GM19463 (cell line): ENCODE measurements at regions not wholly inside any gene's neighbourhood (a gene's known extent, or its start where the extent isn't known, plus 50 kb on each side); places are given as distances from the start of the nearest gene placed in this dataset.
"Not testable (repeated sequence)": the region's sequence is repeated elsewhere in the genome, so short reads cannot be mapped to it uniquely, and the experiment has no call there.

ENCODE experiments used
- ATAC-seq: cut with Tn5 transposase; IDR thresholded peaks from one replicate; pipeline ENCODE4 v1.9.1; 2021; ENCODE audit warnings: mild to moderate bottlenecking, moderate library complexity; ENCODE audit not compliant: unreplicated experiment

DNA sequence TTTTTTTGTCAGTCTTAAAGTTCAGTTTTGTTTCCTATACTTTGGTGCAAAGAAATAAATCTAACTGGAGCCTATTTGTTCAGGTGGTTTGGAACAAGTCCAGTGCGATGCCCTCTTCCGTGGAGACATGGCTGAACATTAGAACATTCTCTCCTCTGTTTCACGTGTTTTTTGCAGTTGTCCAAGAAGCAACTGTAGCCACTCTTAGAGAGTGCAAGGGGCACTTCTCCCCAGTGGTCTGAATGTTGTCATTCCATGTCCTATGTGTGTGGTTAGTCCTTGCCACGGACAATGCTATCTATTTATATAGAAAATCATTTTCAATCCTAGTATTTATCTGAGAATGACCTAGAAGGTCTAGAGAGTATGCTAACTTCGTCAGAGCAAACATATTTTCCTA lies 1232.5 kb upstream of the SEL1L start:
- ATAC-seq = no peak

DNA sequence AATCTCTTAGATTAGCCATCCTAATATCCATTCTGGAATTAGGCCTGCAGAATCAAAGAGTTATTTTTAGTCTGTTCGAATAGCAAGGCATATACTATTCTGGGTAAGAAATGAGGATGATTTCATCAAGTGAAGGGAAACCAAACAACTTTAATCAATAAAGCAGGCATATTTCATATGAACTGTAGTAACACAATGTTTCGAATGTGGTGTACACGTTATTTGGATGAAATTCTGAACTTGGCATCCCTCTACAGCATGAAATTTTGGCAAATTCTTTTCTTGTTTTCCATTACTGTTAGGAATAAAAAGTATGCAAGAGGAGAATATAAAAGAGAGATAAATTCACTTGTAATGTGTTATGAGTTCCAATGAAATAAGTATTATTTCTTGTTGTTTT lies 1233.3 kb upstream of the SEL1L start:
- ATAC-seq = no peak

DNA sequence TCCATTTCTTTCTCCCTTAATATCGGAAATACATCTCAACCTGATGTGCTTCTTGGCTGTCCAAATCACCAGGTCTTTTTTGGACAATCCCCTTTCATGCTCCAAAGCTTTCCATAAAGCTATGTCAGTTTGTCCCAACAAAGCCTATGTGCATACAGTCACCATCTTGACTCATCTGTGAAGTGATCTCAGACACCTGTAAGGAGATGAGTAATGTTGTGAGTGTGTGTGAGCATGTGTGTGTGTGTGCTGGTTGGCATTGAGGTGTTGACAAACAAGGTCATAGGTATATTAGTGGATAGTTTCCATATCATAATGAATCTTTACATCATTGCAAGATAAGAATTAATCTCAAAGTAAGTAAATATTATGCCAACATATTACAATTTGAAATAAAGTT lies 1243.3 kb upstream of the SEL1L start:
- no peak for ATAC-seq

DNA sequence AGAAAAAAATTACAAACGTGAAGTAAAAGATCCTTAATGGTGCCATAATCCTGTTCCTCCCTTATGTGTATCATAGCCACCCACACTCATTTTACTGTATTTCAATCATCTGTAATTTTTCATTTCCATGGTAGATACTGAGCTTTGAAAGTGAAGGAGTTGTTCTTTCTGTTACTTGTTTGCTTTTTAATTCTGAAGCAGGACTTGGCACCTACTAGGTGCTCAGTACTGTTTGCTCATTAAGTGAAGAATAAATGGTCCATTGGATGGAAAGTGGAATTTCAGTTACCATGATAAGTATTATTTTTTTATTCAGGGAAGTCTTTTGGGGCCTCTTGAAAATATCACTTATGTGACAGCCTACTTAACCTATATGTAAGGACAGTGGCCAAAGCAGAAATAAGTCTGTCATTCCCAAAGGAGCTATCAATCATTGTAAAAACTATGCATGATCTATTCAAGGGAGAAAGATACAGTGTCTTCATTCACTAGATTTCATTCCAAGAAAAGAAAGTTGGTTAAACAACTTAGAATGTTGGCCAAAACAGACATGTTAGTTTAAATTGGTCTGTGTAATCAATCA lies 1244.4 kb upstream of the SEL1L start:
- no peak for ATAC-seq

DNA sequence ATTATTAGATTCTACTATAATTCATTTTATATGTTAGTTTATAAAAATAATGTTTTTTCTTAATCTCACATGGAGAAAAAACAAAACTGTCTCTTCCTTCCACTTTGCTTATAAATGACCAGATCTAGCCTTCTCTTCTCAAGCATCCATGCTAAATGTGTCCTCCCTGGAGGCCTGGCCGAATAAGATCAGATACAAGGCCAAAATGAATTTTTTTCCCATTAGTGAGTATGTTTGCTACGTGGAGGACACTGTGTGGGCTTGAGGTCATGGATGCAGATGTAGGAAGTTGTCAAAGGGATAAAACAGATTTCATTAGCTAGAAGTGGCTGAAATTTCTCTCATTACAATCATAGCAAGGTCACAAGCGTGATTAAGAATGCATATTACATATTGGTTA lies 1244.9 kb upstream of the SEL1L start:
- no peak for ATAC-seq

DNA sequence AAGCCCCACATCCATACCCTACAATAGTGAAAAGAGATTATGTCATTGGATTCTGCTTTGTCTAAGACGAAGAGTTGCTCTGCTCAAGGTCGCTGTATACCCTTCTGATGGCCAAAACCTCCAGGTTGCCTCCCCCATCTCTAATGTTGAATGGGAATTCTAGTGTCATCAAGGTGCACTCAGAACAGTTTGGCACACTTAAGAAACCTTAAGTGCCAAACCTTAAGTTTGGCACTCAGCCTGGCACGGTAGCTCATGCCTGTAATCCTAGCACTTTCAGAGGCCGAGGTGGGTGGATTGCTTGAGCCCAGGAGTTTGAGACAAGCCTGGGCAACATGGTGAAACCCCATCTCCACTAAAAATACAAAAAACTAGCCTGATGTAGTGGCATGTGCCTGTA lies 1245.6 kb upstream of the SEL1L start:
- no peak for ATAC-seq

DNA sequence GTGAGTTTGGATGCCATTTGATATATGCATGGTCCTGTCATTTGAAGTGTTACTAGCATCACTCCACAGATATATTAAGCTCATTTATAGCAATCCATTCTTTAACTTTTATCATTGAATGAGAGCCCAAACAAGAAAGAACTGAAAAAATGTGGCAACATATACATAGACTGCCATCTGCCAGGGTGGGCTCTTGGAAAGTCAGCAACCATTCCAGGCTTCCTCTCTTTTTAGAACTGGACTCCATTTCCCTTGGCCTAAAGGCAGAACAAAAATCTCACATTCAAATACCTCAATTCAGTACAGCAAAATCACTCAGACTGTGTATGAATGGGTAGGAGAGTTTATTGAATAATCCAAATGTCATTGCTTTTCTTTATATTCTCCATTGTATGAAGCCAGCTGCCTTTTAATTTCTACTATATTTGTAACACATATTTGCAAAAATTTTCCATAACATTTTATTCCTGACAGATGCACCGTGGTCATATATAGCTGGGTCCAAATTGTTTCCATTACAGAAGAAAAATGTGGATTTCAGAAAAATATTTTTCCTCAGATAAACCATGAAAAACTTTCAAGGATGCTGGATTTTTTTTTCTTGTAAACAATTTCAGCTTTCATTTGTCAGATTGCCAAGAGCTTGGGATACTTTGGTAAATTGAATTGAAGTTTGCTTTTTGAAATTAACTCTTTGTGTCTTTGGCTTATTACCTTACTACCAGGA lies 1252.3 kb upstream of the SEL1L start:
- no peak for ATAC-seq

DNA sequence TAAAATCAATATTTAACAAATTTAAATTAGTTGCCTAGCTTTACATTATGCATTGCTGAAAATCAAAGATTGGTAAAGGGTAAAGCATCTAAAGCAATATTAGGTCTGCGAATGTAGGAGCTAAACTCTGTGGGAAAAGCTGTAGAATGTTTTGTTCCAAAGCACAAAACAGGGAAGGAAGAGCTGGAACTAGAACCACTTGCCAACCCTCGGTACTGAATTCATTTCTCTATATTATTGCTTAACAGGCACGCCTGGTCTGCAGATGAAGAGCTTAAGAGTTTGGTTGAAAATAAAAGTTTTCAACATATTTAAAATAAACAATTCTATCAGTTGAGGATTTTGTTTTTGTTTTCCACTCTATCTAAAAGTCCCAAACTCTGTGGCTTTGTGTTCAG lies 1252.8 kb upstream of the SEL1L start:
- no peak for ATAC-seq

DNA sequence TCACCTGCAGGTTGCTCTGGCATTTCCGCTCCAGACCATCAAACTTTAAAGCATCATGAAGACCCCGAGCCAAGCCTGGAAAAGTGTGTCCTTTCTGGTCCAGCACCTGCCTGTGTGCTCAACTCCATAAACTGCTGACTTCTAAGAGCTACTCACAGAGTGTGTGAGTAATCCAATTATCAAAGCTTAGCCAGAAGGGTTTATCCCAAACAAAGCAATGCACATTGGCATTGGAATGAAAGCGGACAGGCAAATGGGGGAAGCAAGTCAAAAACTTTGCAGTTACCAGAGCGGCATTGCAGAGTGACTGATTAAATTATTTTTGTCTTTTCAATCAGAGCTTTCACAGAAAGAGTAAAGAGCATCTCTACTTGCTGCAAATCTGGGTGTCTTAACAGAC lies 1262.4 kb upstream of the SEL1L start:
- no peak for ATAC-seq

DNA sequence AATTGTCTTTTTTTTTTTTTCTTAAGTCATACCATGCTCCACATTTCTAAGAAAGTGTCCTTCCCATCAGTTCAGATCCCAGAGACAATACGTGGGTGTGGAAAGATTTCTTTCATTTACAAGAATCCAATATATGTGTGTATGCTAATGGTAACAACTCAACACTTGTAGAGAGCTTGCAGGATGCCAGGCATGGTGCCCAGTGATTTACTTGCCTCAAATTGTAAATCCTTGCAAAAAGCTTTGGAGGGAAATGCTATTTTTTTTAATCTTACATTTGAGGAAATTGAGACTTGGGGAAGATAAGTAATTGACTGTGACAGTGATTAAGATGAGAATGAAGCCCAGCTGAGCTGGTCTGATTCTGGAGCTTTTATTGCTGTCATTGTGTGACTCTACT lies 1264.6 kb upstream of the SEL1L start:
- no peak for ATAC-seq

DNA sequence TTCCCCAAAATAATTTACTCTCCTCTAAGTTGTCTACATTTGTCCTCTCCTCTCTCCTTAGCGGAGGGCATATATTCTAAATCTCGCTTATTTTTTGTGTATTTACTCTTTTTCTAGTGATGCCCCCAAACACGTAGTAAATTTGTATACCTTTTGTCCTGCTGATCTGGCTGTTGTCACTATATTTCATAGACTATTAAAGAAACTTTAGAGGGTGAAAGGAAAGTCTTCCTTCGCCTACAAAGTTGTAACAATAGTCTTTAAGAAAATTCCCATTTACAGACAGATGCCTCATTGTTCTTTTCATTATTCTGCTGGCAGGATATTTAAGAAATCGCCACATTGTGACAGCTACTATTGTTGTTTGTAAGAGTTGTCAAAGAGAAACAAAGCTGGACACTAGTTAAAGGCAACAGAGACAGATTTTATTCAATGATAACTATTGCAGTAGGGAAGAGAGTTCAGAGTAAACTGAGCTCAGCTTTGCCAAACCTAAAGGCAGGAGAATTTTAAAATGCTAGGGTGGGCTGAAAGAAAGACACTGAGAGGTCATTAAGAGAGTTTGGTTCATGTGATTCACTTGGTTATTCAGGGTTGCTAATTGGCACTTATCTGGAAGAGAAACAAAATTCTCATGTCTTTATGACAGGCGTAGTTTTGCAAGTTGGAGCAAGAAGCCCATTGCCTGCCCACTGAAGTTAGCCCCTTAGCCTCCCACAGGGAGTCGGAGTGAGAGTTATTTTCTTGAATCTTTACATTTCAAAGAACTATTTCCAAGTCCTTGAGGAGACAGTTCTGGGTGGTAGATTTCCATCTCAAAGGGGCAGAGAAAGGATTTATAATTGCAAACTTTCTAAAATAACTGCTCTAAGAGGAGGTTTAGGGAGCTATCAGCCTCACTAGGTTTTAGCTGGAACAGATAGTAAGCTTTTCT lies 1272.5 kb upstream of the SEL1L start:
- no peak for ATAC-seq

DNA sequence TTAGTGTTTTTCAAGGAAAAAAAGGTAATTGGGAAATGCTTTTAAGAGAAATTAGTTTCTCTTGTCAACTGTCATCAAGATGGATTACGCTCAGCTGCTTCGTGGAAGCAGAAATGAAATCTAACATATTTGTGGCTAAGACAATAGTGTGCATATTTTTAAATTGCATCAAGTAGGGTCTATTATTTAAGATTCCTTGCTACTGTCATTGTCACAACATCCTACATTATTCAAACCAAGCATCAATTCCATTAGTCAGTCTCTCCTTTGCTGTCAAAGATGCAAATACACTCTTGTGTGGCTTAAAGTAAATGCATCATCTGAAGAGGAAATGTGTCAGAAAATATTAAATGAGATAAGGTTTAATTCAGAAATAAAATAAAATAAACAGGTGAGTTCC lies 1277.6 kb upstream of the SEL1L start:
- no peak for ATAC-seq

DNA sequence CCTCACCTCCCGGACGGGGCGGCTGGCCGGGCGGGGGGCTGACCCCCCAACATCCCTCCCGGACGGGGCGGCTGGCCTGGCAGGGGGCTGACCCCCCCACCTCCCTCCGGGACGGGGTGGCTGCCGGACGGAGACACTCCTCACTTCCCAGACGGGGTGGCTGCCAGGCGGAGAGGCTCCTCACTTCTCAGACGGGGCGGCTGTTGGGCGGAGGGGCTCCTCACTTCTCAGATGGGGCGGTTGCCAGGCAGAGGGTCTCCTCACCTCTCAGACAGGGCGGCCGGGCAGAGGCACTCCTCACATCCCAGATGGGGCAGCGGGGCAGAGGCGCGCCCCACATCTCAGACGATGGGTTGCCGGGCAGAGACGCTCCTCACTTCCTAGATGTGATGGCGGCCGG lies 1280.7 kb upstream of the SEL1L start:
- ATAC-seq = not testable (repeated sequence)

DNA sequence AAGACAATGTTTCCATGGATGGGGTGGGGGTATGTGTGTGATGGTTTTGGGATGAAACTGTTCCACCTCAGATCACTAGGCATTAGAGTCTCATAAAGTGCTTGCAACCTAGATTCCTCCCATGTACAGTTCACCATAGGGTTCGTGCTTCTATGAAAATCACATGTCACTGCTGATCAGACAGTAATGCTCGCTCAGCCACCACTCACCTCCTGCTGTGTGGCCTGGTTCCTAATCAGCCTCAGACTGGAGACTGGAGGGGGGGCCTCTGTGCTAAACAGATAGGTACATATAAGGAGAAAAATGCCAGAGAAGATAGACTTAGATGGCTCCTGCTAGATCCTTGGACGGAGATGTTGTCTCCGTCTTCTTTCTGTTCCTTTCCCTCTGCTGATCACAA lies 1296.9 kb upstream of the SEL1L start:
- ATAC-seq = no peak

DNA sequence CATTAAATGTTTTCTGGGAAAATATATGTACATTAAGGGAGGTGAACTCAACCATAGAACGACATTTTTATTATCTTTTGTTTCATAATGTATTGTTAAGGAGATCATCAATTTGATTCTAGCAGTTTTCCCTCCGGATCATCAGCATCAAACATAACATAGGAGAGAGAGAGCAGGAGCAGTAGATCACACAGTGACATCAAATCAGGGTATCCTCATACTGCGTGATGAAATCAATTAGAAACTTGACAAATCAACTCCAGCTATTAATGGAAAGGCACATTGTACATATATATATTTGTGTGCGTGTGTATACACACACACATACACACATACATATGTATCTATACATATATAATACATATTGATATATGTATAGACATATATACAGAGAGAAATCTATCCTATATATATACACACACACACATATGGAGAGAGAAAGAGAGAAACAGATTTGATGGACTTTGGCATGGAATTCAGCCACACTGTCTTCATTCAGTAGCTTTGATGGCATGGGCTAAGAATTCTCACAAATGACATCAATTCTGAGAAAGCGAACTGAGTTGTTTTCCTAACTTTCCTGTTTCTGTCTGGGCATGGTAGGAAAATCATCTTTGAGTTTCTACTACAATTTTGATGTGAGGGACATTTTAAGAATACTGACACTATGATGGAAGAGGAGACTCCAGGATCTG lies 1302.8 kb upstream of the SEL1L start:
- no peak for ATAC-seq

DNA sequence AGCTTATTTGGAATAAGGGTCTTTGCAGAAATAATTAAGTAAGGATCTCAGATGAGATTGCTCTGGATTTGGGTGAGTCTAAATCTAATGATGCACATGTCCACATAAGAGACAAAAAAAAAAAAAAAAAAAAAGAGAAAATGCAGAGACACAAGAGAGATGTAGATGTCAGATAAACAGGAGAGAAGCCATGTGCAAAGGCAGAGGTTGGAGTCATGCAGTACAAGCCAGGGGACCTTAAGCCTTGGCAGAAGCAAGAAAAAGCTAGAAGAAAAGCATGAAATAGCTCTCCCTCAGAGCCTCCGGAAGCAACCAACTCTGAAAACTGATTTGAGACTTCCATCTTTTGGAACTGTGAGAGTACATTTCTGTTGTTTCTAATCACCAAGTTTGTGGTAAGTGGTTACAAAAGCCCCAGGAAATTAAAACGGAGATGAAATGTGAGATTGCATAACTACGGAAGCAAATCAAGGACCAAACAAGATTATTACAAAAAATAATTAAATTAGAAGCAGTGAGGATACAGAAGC lies 1304.0 kb upstream of the SEL1L start:
- ATAC-seq = no peak

DNA sequence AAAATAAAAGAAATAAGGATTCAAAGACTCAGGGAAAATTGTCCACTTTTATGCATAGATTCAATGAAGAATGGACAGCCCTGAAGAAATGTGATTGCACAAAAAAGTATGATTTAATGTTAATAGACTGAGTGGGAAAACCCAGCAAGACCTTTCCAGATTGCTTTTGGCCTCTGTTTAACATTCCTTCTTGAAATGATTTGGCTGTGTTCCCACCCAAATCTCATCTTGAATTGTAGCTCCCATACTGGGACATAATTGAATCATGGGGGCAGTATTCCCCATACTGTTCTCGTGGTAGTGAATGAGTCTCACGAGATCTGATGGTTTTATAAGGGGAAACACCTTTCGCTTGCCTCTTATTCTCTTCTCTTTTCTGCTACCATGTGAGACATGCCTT lies 1316.9 kb upstream of the SEL1L start:
- no peak for ATAC-seq

DNA sequence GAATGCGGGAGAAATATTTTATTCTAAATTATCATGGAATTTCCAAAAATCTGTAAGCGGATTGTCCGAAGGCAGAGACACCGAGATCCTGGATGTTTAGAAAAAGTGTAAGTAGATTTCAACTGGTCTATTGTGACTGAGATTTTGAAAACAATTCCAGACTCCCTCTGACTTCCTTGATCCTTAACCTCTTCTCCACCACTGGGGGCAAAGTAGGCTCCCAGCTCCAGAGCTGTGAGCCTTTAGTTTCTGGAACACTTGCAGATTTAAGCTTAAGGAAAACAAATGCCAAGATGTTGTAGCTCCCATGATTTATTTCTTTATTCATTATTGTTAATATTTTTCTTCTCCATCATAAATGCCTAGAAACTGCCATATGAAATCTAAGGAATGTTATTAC lies 1320.5 kb upstream of the SEL1L start:
- no peak for ATAC-seq

DNA sequence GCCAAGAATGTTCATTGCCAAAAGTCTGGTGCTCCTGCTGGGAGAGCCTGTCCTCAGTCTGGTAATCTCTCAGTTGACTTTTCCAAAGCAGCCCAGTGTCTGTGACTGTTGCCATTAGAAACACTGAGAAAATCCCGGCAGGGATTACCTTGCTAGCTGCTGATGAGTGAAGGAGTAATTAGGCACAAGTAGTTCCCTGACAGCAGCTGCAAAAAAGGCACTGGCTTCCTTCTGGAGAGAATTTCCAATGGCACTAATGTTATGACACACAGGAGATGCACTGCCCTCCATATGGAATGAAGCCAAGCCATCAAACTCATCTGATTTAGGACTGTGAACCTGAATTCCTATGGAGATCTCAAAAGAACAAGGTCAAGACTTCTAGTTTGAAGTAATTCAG lies 1321.2 kb upstream of the SEL1L start:
- ATAC-seq = no peak

DNA sequence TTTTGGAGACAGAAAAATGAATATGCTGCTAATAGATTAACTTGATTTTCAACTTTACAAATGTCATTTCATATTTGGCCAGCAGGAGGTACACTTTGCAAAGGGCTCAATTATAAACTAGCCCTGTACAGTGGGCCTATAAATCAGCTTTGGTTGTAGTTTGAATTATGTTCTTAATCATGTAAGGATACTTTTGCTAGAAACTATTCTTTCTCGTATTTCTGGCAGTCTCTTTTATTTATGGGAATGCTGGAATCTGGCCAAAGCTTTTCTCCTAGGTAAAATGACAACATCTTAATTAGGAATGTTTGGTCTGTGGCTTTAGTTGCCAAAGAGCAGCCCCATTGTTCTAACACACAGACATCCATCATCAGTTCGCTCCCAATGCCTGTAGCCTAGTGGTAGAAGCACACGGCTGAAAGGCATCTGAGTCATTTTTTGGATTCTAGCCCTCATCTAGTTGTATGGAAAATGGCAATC lies 1322.3 kb upstream of the SEL1L start:
- no peak for ATAC-seq

DNA sequence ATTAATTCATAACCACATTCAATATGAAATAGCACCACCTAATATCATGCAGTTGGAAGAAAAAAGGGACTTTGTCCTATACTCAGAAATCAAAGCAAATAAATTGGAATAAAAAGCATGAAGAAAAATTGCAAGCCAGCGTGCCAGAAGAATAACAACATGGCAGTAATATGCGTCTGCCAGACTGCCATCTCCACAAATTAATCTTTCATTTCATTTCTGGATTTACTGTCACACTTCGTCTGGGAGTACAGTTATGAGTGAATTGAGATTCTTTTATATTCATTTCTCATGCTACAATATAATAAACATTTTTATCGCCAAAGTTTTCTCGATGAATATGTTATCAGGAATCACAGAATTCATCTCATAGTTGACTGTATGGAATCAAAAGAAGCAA lies 1327.7 kb upstream of the SEL1L start:
- no peak for ATAC-seq
